ENCODE measurements at regions not wholly inside any gene's neighbourhood (a gene's known extent, or its start where the extent isn't known, plus 50 kb on each side); places are given as distances from the start of the nearest gene placed in this dataset.

DNA sequence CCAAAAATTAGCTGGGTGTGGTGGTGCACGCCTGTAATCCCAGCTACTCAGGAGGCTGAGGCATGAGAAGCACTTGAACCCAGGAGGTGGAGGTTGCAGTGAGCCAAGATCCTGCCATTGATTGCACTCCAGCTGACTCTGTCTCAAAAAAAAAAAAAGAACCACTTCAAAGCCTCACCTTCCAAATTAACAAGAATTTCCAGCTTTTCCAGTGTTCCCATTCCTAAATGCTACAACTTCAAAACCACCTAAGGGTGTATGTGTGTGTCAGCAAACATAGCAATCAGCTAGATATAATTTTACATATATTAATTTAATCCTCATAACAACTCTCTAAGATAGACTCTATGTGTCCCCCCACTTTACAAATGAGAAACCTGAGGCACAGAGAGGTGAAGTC lies 512.5 kb upstream of the PROK2 start (continued):
- TF ChIP-seq RAD21 (IDR thresholded peaks at IDR 0.05 in 1 of 2, conservative IDR thresholded peaks at IDR 0.05 in 1 of 2; ENCODE audit: low read depth in 2 of 2, low read length in 2 of 2): no peak

All from H1 (cell line).